ENCODE measurements at regions not wholly inside any gene's neighbourhood (a gene's known extent, or its start where the extent isn't known, plus 50 kb on each side); places are given as distances from the start of the nearest gene placed in this dataset.
A peak's percentile ranks its signal among the peaks of the same experiment; 100 is the strongest.

DNA sequence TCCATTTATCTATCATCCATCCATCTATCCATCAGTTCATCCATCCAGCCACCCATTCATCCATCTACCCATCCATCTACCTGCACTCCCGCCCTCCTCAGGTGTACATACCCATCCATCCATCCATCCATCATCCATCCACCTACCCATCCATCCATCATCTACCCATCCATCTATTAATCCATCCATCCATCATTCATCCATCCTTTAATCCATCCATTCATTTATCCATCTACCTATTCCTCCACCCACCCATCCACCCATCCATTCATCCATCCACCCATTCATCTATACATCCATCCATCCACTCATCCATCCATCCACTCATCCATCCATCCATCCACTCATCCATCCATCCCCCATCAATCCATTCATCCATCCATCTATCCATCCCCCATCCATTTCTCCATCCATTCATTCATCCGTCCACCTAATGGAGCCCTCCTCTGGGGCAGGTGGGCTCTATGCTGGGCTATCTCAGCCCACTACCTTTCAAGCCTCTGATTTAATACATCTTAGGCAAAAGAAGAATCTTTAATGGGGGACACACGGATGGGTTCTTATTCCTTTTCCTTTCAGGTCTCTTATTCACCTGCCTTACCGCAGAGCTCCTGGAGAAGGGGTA lies 178.9 kb downstream of the URI1 start:
- intact Hi-C loops (cut with DNase I; ENCODE audit: low total_unique reads) = no loop called here
- WGBS, 5 donors = 83 to 95% (median 88%) methylated on average over 4 of the region's 4 CpGs
- H3K4me3 ChIP-seq = no peak overlapping the region
- no peak overlapping the region for H3K27ac ChIP-seq
- no peaks in the 10 kb centered on the region for H3K36me3 ChIP-seq
- H3K27me3 ChIP-seq (replicated peaks in 1 of 7) = peaks cover 0 to 6% (median 0%) of the 10 kb centered on the region in 7 donors
- TF ChIP-seq POLR2AphosphoS5 (IDR thresholded peaks at IDR 0.05) (no peak), POLR2A (IDR thresholded peaks at IDR 0.05) (no peak)
- TF ChIP-seq, protein P1, sequence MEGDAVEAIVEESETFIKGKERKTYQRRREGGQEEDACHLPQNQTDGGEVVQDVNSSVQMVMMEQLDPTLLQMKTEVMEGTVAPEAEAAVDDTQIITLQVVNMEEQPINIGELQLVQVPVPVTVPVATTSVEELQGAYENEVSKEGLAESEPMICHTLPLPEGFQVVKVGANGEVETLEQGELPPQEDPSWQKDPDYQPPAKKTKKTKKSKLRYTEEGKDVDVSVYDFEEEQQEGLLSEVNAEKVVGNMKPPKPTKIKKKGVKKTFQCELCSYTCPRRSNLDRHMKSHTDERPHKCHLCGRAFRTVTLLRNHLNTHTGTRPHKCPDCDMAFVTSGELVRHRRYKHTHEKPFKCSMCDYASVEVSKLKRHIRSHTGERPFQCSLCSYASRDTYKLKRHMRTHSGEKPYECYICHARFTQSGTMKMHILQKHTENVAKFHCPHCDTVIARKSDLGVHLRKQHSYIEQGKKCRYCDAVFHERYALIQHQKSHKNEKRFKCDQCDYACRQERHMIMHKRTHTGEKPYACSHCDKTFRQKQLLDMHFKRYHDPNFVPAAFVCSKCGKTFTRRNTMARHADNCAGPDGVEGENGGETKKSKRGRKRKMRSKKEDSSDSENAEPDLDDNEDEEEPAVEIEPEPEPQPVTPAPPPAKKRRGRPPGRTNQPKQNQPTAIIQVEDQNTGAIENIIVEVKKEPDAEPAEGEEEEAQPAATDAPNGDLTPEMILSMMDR (IDR thresholded peaks at IDR 0.05 in 8 of 11, conservative IDR thresholded peaks at IDR 0.05 in 3 of 11) = no peak
- H3K9me3 ChIP-seq = no peaks in the 10 kb centered on the region
- DNase-seq = no peak
- H3K4me1 ChIP-seq = peaks cover 0 to 4% (median 0%) of the 10 kb centered on the region in 6 donors

DNA sequence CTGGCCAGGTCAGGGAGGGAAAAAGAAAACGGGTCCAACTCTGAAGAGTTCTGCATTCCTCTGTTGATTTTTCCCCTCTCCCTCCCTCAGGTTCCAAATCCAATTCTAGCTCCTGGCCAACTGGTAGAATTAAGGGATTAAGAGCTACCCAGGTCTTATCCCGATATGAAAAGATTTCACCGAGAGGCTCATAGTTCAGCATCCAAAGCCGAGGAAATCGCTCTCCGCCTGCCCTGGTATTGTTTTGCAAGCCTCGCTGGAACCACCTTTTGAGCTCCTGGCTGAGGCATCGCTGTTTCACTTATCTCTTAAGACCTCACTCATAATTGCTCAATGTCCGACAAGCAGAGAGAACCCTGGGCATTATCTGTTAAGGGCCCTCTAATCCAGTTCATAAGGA lies 180.4 kb downstream of the URI1 start:
- WGBS, 5 donors = 80 to 88% (median 83%) methylated on average over 9 of the region's 9 CpGs
- peaks cover 0 to 6% (median 0%) of the 10 kb centered on the region in 7 donors for H3K27me3 ChIP-seq (replicated peaks in 1 of 7)
- no peak overlapping the region for H3K27ac ChIP-seq
- H3K4me3 ChIP-seq = no peak overlapping the region
- no peaks in the 10 kb centered on the region for H3K9me3 ChIP-seq
- peaks cover 0 to 2% (median 0%) of the 10 kb centered on the region in 6 donors for H3K4me1 ChIP-seq
- intact Hi-C loops (cut with DNase I; ENCODE audit: low total_unique reads) = no loop called here
- DNase-seq = no peak
- H3K36me3 ChIP-seq = no peaks in the 10 kb centered on the region
- TF ChIP-seq POLR2AphosphoS5 (IDR thresholded peaks at IDR 0.05) (no peak), POLR2A (IDR thresholded peaks at IDR 0.05) (no peak)
- TF ChIP-seq, protein P1 (IDR thresholded peaks at IDR 0.05 in 8 of 11, conservative IDR thresholded peaks at IDR 0.05 in 3 of 11) = no peak

DNA sequence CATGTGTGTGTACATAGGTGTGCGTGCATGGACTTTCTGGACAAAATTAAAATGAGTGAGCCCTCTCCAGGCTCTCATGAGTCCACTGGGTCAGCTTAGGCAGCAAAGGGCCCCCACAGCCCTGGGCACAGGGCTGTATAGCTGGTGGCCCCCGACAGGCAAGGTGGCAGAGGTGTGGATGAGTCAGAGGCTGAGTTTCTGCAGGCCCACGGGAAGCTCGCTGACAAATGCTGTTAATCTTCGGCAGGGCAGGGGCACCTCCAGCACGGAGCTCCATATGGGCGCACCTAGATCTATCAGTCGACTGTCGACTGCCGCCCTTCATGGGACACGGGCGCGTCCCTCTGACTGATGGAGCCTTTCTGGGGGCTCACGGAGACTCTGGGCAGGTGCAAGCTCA lies 181.1 kb downstream of the URI1 start:
- WGBS, 5 donors = 87 to 90% (median 90%) methylated on average over 7 to 14 of the region's 14 CpGs
- no peak for TF ChIP-seq POLR2AphosphoS5 (IDR thresholded peaks at IDR 0.05)
- Histone ChIP-seq H3K36me3 (no peaks in the 10 kb centered on the region), H3K4me3 (no peak overlapping the region), H3K27ac (no peak overlapping the region), H3K27me3 (replicated peaks in 1 of 7) (peaks cover 0 to 6% (median 0%) of the 10 kb centered on the region in 7 donors), H3K4me1 (no peaks in the 10 kb centered on the region), H3K9me3 (no peaks in the 10 kb centered on the region)
- intact Hi-C loops (cut with DNase I; ENCODE audit: low total_unique reads) = no loop called here
- DNase-seq = no peak

DNA sequence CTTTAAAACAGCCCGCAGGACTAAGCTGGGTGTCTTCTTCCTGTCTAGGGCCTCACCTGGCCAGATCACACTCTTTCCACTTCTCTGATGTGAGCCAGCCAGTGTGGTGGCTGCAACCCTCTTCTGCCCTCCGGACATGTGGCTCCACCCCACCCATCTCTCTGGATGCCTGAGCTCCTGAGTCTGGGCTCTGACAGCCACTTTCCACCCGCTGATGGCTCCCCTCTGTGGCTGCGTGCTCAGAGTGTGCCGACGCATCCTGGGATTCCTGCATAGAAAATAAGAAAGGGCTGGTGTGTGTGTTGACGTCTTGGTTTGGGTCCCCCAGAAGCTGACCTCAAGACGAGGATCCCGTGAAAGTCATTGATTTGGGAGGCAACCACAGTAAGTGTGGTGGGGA lies 181.6 kb downstream of the URI1 start:
- intact Hi-C loops (cut with DNase I; ENCODE audit: low total_unique reads) = no loop called here
- WGBS, 5 donors = 64 to 77% (median 65%) methylated on average over 9 of the region's 9 CpGs
- H3K4me3 ChIP-seq = no peak overlapping the region
- DNase-seq = peak; percentile 51
- H3K36me3 ChIP-seq = no peaks in the 10 kb centered on the region
- no peak overlapping the region for H3K27ac ChIP-seq
- H3K9me3 ChIP-seq = no peaks in the 10 kb centered on the region
- TF ChIP-seq, protein P1 (IDR thresholded peaks at IDR 0.05 in 8 of 11, conservative IDR thresholded peaks at IDR 0.05 in 3 of 11) = no peak
- TF ChIP-seq POLR2A (IDR thresholded peaks at IDR 0.05) (no peak), POLR2AphosphoS5 (IDR thresholded peaks at IDR 0.05) (no peak)
- peaks cover 0 to 6% (median 0%) of the 10 kb centered on the region in 7 donors for H3K27me3 ChIP-seq (replicated peaks in 1 of 7)
- H3K4me1 ChIP-seq = no peaks in the 10 kb centered on the region
